ENCODE measurements at regions not wholly inside any gene's neighbourhood (a gene's known extent, or its start where the extent isn't known, plus 50 kb on each side); places are given as distances from the start of the nearest gene placed in this dataset.

DNA sequence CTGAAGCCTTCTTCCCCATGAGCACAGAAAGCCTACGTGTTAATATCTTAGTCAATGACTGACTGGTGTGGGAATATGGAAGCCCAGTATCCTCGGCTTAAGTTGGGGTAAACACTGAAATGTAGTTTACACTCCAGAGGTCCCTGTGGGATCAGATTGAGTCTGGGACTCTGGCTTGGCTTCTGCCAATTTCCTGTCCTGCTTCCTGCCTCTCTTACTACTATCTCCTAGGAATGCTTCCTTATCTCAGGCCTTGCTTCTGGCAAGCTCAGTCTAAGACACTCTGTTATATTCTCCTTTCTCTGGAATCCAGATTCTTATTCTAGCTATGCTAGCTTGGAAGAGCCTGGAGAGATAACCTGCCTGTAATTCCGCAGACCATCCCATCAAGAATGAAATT lies 174.0 kb upstream of the LDB2 start:
- ATAC-seq (replicated peaks; ENCODE audit: extremely low read depth, poor library complexity, severe bottlenecking) (no peak), DNase-seq (ENCODE audit: low spot score in 2 of 2) (no peak)
- Mint-ChIP-seq H3K36me3 (ENCODE audit: insufficient read depth) (no peaks in the 10 kb centered on the region), H3K27ac (ENCODE audit: low read depth) (no peak overlapping the region), H3K4me3 (no peak overlapping the region), H3K9me3 (no peaks in the 10 kb centered on the region), H3K4me1 (no peaks in the 10 kb centered on the region), H3K27me3 (no peaks in the 10 kb centered on the region)

GRCh38 chr4:17068891-17069290 lies 170.4 kb upstream of the LDB2 start:
- no peaks in the 10 kb centered on the region for H3K4me1 Mint-ChIP-seq
- H3K9me3 Mint-ChIP-seq = no peaks in the 10 kb centered on the region
- DNase-seq (ENCODE audit: low spot score in 2 of 2) = no peak
- H3K36me3 Mint-ChIP-seq (ENCODE audit: insufficient read depth) = peaks cover 2% of the 10 kb centered on the region
- H3K27ac Mint-ChIP-seq (ENCODE audit: low read depth) = no peak overlapping the region
- no peak for ATAC-seq (replicated peaks; ENCODE audit: extremely low read depth, poor library complexity, severe bottlenecking)
- no peaks in the 10 kb centered on the region for H3K27me3 Mint-ChIP-seq
- H3K4me3 Mint-ChIP-seq = no peak overlapping the region

DNA sequence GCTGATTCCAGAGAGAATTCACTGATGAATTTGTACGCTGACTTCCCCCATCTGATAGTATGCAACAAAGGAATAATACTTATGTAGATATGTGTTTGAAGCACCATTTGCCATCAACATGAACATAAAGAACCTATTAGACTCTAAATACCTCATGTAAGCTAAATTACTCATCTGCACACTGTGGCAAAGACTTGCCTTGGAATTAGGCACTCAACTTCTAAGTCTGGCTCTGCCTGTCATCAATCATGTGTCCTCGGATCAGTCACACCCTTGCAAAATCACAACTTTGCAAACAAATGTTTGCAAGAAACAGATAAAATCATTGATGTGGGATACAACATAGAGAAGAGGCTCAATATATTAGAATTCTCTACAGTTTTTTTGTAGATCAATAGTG lies 169.9 kb upstream of the LDB2 start:
- Mint-ChIP-seq H3K27me3 (no peaks in the 10 kb centered on the region), H3K9me3 (no peaks in the 10 kb centered on the region), H3K4me1 (no peaks in the 10 kb centered on the region), H3K27ac (ENCODE audit: low read depth) (no peak overlapping the region), H3K36me3 (ENCODE audit: insufficient read depth) (peaks cover 2% of the 10 kb centered on the region), H3K4me3 (no peak overlapping the region)
- no peak for DNase-seq (ENCODE audit: low spot score in 2 of 2)
- ATAC-seq (replicated peaks; ENCODE audit: extremely low read depth, poor library complexity, severe bottlenecking) = no peak

- no peak for DNase-seq (ENCODE audit: low spot score in 2 of 2)
These were observed 168.5 kb upstream of the LDB2 start for GRCh38 chr4:17066972-17067371.

GRCh38 chr4:17066236-17066635 lies 167.8 kb upstream of the LDB2 start:
- Mint-ChIP-seq H3K36me3 (ENCODE audit: insufficient read depth) (peaks cover 2% of the 10 kb centered on the region), H3K27ac (ENCODE audit: low read depth) (no peak overlapping the region), H3K27me3 (no peaks in the 10 kb centered on the region), H3K4me3 (no peak overlapping the region), H3K9me3 (no peaks in the 10 kb centered on the region), H3K4me1 (no peaks in the 10 kb centered on the region)
- no peak for DNase-seq (ENCODE audit: low spot score in 2 of 2)
- ATAC-seq (replicated peaks; ENCODE audit: extremely low read depth, poor library complexity, severe bottlenecking) = no peak

More at GRCh38 chr4:17066972-17067371, 168.5 kb upstream of the LDB2 start:
- Mint-ChIP-seq H3K9me3 (no peaks in the 10 kb centered on the region), H3K36me3 (ENCODE audit: insufficient read depth) (peaks cover 2% of the 10 kb centered on the region), H3K4me1 (no peaks in the 10 kb centered on the region), H3K4me3 (no peak overlapping the region), H3K27me3 (no peaks in the 10 kb centered on the region), H3K27ac (ENCODE audit: low read depth) (no peak overlapping the region)
- no peak for ATAC-seq (replicated peaks; ENCODE audit: extremely low read depth, poor library complexity, severe bottlenecking)

DNA sequence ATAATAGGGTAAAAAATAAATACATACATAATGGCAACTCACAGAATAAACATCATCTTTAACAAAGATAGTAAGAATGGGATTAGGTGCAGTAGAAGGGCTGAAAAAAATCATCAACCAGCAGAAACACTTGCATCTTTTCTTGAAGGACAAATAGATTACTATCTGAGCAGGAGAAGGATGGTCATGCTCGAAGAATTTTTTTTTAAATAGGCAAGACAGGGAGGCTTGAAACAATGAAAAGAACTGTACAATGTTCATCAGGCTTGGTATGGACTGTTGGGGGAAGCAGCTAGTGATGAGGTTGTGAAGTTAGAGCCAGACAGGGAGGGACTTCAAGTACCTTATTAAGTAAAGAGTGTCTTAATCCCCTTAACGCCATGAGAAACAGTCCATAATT lies 167.4 kb upstream of the LDB2 start:
- Mint-ChIP-seq H3K36me3 (ENCODE audit: insufficient read depth) (peaks cover 2% of the 10 kb centered on the region), H3K4me3 (no peak overlapping the region), H3K9me3 (no peaks in the 10 kb centered on the region), H3K4me1 (no peaks in the 10 kb centered on the region), H3K27me3 (no peaks in the 10 kb centered on the region), H3K27ac (ENCODE audit: low read depth) (no peak overlapping the region)
- no peak for DNase-seq (ENCODE audit: low spot score in 2 of 2)
- ATAC-seq (replicated peaks; ENCODE audit: extremely low read depth, poor library complexity, severe bottlenecking) = no peak

GRCh38 chr4:17064959-17065358 lies 166.5 kb upstream of the LDB2 start:
- Mint-ChIP-seq H3K9me3 (no peaks in the 10 kb centered on the region), H3K27me3 (no peaks in the 10 kb centered on the region), H3K27ac (ENCODE audit: low read depth) (no peak overlapping the region), H3K4me3 (no peak overlapping the region), H3K36me3 (ENCODE audit: insufficient read depth) (peaks cover 2% of the 10 kb centered on the region), H3K4me1 (no peaks in the 10 kb centered on the region)
- ATAC-seq (replicated peaks; ENCODE audit: extremely low read depth, poor library complexity, severe bottlenecking) (no peak), DNase-seq (ENCODE audit: low spot score in 2 of 2) (no peak)

DNA sequence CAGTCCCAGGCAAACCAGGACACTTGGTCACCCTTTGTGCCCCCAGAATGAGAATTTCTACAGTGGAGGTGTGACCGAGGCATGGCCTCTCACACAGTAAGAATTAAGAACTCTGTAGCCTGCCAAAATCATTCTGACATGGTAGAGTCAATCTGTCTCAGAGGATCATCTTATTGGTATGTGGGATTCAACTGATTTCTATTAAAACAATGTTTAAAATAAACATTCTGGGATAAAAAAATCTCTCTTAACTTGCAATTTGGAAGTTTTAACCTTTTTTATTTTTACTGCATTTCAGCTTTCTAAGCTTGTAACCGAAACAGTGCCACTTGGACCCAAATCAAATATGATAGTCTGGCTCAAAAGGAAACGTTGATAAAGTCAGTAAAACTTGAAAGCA lies 165.4 kb upstream of the LDB2 start:
- H3K4me1 Mint-ChIP-seq = no peaks in the 10 kb centered on the region
- DNase-seq (ENCODE audit: low spot score in 2 of 2) = no peak
- no peak overlapping the region for H3K4me3 Mint-ChIP-seq
- no peaks in the 10 kb centered on the region for H3K9me3 Mint-ChIP-seq
- no peak overlapping the region for H3K27ac Mint-ChIP-seq (ENCODE audit: low read depth)
- H3K27me3 Mint-ChIP-seq = no peaks in the 10 kb centered on the region
- ATAC-seq (replicated peaks; ENCODE audit: extremely low read depth, poor library complexity, severe bottlenecking) = no peak
- H3K36me3 Mint-ChIP-seq (ENCODE audit: insufficient read depth) = peaks cover 2% of the 10 kb centered on the region

- Mint-ChIP-seq H3K9me3 (no peaks in the 10 kb centered on the region), H3K27ac (ENCODE audit: low read depth) (no peak overlapping the region), H3K4me1 (no peaks in the 10 kb centered on the region), H3K36me3 (ENCODE audit: insufficient read depth) (no peaks in the 10 kb centered on the region), H3K27me3 (peaks cover 4% of the 10 kb centered on the region), H3K4me3 (no peak overlapping the region)
- DNase-seq (ENCODE audit: low spot score in 2 of 2) = no peak
- ATAC-seq (replicated peaks; ENCODE audit: extremely low read depth, poor library complexity, severe bottlenecking) = no peak
These were observed 161.8 kb upstream of the LDB2 start for GRCh38 chr4:17060230-17060629.

DNA sequence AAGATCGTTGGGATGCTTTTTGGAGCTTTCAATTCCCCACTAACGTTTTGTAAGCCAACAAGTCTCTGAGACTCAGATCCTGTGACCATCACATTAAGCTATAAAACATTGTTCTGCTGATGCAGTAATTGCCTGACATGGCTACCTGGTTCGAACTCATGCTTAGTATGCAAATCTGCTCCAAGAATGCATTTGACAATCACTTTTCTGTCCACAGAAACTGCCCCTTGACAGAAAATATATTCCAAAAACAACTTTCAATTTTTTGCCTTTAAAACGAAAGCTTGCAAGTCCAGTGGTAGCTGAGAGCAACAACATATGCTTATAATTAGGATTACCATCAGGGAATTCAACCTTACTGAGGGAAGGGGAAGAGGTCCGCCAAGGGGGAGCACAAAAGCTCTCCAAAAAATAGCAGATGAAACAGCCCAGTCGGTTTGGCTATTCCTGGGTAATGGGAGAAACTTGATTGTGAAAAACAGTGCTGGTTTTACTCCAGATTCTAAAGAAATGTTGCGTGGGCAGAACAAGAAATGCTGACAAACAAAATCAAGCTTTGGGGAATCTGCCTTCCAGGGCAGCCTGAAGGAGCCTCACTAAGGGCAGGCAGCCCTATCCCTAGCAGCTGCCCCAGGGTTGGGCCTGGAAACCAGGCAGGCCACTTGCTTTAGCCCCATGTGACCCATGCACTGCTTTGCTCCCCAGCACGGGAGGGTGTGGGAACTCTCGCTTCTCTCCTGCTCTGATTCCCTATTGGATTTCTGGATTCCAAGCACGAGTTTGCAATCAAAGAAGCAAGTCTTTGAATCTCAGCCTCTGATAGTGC lies 160.7 kb upstream of the LDB2 start:
- H3K36me3 Mint-ChIP-seq (ENCODE audit: insufficient read depth) = no peaks in the 10 kb centered on the region
- no peaks in the 10 kb centered on the region for H3K4me1 Mint-ChIP-seq
- H3K4me3 Mint-ChIP-seq = no peak overlapping the region
- H3K27ac Mint-ChIP-seq (ENCODE audit: low read depth) = no peak overlapping the region
- H3K27me3 Mint-ChIP-seq = peaks cover 12% of the 10 kb centered on the region
- no peak for DNase-seq (ENCODE audit: low spot score in 2 of 2)
- H3K9me3 Mint-ChIP-seq = no peaks in the 10 kb centered on the region
- no peak for ATAC-seq (replicated peaks; ENCODE audit: extremely low read depth, poor library complexity, severe bottlenecking)

DNA sequence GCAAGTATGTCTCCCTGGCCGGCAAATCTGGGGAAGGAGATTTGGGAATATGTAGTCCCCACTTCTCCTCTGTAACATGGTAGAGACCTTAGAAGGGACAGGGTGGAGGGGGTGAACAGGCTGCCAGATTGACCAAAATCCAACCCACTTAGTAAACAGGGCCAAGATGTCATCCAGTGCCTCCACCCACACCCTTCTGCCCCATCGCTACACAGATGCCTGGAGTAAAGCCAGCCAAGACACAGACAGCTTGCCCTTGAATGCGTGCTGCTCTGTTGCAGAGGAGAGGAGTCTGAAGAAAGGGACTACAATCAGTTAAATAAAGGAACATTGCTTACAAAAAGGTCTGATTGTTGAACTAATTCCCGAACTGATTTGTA lies 160.1 kb upstream of the LDB2 start:
- no peak for ATAC-seq (replicated peaks; ENCODE audit: extremely low read depth, poor library complexity, severe bottlenecking)
- no peaks in the 10 kb centered on the region for H3K36me3 Mint-ChIP-seq (ENCODE audit: insufficient read depth)
- H3K4me1 Mint-ChIP-seq = no peaks in the 10 kb centered on the region
- peaks cover 12% of the 10 kb centered on the region for H3K27me3 Mint-ChIP-seq
- H3K27ac Mint-ChIP-seq (ENCODE audit: low read depth) = no peak overlapping the region
- H3K4me3 Mint-ChIP-seq = no peak overlapping the region
- H3K9me3 Mint-ChIP-seq = no peaks in the 10 kb centered on the region
- no peak for DNase-seq (ENCODE audit: low spot score in 2 of 2)

GRCh38 chr4:17057035-17057434 lies 158.6 kb upstream of the LDB2 start:
- no peak for ATAC-seq (replicated peaks; ENCODE audit: extremely low read depth, poor library complexity, severe bottlenecking)
- no peak overlapping the region for H3K4me3 Mint-ChIP-seq
- DNase-seq (ENCODE audit: low spot score in 2 of 2) = no peak

DNA sequence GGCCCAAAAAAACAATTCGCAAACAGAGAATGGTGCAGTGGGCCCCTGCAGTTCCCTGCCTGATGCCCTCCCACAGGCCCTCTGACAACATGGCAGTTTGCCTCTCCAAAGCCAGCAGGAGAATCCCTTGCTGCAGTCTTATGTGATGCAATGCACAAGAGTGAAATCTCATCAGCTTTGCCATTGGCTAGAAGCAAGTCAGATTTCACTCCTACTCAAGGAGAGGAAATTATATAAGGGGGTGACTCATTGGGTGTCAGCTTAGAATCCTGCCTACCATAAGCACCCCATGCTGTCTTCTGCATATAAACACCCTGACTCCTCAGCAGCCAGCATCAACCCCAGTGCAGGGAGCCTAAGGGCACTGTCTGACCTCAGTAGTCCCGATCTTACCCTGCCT lies 157.3 kb upstream of the LDB2 start:
- Mint-ChIP-seq H3K4me1 (no peaks in the 10 kb centered on the region), H3K9me3 (peaks cover 4% of the 10 kb centered on the region), H3K4me3 (no peak overlapping the region), H3K36me3 (ENCODE audit: insufficient read depth) (peaks cover 3% of the 10 kb centered on the region), H3K27ac (ENCODE audit: low read depth) (no peak overlapping the region), H3K27me3 (peaks cover 12% of the 10 kb centered on the region)
- no peak for ATAC-seq (replicated peaks; ENCODE audit: extremely low read depth, poor library complexity, severe bottlenecking)
- no peak for DNase-seq (ENCODE audit: low spot score in 2 of 2)

More at GRCh38 chr4:17057035-17057434, 158.6 kb upstream of the LDB2 start:
- Mint-ChIP-seq H3K36me3 (ENCODE audit: insufficient read depth) (peaks cover 3% of the 10 kb centered on the region), H3K4me1 (no peaks in the 10 kb centered on the region), H3K9me3 (peaks cover 4% of the 10 kb centered on the region), H3K27me3 (peaks cover 12% of the 10 kb centered on the region), H3K27ac (ENCODE audit: low read depth) (no peak overlapping the region)

Data from central memory CD8-positive, alpha-beta T cell (primary cell).